ENCODE measurements at regions not wholly inside any gene's neighbourhood (a gene's known extent, or its start where the extent isn't known, plus 50 kb on each side); places are given as distances from the start of the nearest gene placed in this dataset.
"Not testable (repeated sequence)": the region's sequence is repeated elsewhere in the genome, so short reads cannot be mapped to it uniquely, and the experiment has no call there.

DNA sequence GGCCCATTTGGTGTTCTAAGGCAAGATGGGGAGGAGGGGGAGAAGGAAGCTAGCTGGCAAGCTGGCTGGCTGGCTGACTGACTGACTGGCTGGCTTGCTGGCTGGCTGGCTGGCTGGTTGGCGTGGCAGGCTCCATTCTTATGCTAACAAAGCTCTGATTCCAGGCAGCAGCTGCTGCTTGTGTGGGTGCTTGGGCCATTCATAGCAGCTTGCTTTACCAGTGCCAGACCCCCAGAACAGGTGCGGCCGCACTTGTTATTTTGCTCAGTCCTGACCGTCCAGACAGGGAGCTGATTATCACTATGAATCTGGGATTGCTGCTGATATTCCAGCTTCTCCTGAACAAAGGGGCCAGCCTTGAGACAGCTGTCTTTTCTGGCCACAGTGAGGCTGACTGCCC is 131.2 kb upstream of the PAK3 start:
- no peak for DNase-seq

DNA sequence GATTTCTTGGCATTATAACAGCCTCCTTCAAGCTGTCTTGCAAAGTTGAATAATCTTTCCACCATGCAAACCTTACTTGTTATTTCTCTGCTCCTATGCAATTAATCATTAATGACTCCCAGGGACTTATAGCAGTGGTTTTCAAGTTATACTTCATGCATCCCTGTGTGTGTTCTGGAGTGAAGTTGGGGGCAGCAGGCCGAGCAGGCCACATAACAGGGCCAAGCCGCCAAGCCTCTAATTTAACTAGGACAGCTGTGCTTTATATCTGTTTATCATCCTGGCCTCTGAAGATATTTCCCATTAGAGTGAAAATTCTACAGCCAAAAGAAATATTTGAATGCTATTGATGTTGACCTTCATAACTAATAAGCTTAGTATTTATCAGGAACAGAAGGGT is 133.5 kb upstream of the PAK3 start:
- no peak for DNase-seq

DNA sequence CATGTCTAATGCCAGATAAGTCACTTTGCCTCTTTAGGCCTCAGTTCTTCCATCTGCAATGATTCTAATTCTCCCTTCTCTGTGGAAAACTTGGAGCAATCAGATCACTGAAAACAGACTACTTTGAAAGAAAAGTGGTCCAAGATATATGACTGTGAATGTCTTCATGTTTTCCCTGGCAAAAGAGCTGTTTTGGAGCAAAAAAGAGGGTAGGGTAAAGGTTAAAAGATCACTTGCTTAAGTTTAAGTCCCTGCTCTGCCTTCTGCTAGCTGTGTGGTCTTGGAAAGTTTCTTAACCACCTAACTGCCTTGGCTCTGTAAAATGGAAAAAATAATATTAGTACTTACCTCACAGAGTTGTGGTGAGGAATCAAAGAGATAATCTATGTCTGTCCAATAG is 140.3 kb upstream of the PAK3 start:
- DNase-seq, result no peak

GRCh38 chrX:110954428-110955100 is 141.4 kb upstream of the PAK3 start:
- DNase-seq, result no peak

- no peak for DNase-seq
These were observed 144.3 kb upstream of the PAK3 start for GRCh38 chrX:110951472-110952269.

GRCh38 chrX:110944751-110945675 is 149.4 kb upstream of the CHRDL1 start:
- DNase-seq, result no peak

- DNase-seq, result no peak
These were observed 148.7 kb upstream of the CHRDL1 start for GRCh38 chrX:110944311-110944750.

DNA sequence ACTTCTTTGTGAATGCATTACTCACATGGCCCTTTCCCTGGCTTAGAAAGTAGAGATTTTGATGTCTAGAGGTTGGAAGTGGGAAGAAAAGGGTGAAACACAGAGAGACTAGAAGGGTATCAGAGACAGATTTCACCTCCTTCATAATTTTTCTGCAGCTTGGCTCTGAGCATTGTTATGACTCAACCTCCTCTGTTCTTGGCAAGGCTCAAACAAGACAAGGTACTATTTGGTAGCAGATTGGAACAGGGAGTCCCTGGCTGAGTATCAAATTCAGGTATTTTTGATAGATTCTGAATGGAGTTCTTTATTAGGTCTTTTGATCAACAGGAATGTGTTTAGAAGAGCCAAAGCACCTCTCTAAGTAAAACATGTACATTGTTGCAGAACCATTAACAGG is 146.3 kb upstream of the CHRDL1 start:
- DNase-seq, result no peak

- DNase-seq, result no peak
These were observed 143.5 kb upstream of the CHRDL1 start for GRCh38 chrX:110938977-110939732.

- no peak for DNase-seq
These were observed 129.3 kb upstream of the CHRDL1 start for GRCh38 chrX:110924871-110925270.

- no peak for DNase-seq
These were observed 125.4 kb upstream of the CHRDL1 start for GRCh38 chrX:110920991-110921390.

- no peak for DNase-seq
These were observed 120.0 kb upstream of the CHRDL1 start for GRCh38 chrX:110915570-110915969.

DNA sequence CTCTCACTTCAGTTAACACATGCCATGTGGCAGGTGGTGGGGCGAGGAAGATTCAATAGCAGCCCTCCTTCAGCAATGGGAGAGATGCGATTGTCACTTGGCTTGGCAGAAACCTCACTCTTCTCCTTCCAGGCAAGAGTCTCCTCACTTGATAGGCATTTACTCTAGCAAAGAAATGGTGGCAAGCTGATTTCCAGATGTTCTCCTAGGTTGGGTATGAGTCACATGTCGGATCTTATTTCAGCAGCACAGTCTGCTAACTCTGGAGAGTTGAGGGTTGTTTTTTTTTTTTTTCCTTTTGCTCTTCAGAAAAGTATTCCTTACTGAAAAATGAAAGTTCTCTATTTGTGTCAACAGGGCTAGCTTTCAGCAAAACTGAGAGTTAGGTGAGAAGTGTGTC is 119.5 kb upstream of the CHRDL1 start:
- DNase-seq, result no peak

DNA sequence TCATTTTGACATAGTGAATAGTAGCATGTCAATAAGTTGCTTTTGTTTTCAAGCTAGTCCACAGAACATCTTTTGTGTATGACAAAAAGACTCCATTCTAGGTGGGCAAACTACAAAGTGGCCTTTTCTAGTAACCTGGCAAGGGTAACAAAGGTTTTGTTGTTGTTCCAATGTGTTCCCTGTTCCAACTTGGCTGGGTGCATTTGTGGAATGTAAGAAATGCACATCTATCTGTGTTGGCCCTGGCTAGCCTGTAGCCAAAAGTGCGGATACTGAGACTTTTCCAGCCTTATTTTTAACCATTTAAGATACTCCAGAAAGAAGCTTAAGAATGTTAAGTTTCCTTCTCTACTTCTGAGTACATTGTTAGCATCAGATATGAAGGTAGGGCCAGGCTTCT is 118.7 kb upstream of the CHRDL1 start:
- DNase-seq, result no peak

DNA sequence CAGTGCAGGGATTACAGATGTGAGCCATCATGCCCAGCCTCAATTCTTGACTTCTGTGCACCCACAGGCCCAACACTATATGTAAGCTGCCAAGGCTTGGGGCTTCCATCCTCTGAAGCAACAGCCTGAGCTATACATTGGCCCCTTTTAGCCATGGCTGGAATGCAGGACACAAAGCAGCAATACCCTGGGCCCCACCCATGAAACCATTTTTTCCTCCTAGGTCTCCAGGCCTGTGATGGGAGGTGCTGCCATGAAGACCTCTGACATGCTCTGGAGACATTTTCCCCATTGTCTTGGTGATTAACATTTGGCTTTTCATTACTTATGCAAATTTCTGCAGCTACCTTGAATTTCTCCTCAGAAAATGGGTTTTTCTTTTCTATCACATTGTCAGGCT is 109.1 kb upstream of the CHRDL1 start:
- DNase-seq, result not testable (repeated sequence)

DNA sequence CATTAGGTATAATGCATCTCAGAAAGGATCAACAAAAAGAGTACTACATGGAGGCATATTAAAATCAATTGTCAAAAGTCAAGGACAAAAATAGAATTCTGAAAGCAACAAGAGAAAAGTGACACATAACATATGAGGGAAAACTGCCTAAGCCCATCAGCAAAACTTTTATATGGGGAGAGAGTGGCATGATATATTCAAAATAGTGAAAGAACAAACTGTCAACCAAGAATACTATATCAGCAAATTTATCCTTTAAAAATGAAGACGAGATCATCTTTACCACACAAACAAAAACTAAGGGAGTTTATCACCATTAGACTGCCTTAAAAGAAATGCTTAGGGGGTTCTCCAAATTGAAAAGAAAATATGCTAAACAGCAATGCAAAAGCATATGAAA is 86.4 kb upstream of the CHRDL1 start:
- no peak for DNase-seq

DNA sequence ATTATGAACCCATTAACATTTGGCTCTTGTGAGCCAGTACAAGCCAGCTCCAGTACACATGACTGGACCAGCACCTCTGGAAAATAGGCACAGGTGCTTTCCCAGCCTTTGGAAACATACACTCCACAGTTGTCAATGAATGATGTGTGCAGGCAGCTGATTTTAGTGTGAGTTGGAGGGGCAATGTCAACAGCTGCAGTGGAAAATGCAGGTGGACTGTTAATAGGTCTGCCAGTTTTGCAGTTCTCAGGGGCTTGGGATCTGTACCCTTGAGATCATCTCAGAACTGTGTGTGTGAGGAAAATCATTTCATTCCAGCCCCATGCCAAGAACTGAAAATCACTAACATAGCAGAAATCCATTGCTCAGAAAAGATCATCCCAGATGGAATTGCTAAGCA is 81.7 kb upstream of the CHRDL1 start:
- DNase-seq, result no peak

- DNase-seq, result no peak
These were observed 76.2 kb upstream of the CHRDL1 start for GRCh38 chrX:110871839-110872238.

- no peak for DNase-seq
These were observed 70.8 kb upstream of the CHRDL1 start for GRCh38 chrX:110866421-110866820.

DNA sequence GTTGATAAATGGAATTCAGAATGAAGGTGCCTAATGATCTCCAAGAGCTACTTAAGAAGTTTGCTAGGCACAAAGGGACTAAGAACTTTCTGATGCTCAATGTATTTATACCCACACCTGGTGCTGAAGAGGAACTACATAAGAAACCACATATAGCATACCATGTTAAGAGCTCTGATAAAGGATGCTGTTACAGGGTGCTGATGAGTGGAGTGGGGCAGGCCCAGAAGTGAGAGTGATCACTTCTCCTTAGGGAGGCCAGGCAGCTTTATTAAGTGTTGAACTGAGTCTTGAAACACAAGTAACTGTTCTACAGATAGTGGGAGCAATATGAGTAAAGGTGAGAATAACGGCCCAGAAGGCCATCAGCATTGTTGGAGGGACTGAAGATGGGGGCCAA is 68.3 kb upstream of the CHRDL1 start:
- no peak for DNase-seq

DNA sequence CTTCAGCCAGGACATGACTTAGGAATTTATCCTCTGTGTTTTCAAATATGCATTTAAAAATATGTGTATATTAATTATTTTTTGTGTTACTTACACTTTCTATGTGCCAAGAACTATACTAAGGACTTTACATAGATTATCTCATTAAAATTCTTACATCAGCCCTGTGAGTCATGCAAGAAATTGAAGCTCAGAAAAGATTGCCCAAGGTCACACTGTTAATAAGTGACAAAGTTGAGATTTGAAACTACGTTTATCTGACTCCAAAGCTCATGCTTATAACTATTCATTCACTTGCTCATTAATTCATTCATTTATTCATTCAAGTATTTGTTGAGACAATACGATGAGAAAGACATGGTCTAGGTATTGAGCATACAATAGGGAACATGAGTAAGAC is 62.9 kb upstream of the CHRDL1 start:
- no peak for DNase-seq

DNA sequence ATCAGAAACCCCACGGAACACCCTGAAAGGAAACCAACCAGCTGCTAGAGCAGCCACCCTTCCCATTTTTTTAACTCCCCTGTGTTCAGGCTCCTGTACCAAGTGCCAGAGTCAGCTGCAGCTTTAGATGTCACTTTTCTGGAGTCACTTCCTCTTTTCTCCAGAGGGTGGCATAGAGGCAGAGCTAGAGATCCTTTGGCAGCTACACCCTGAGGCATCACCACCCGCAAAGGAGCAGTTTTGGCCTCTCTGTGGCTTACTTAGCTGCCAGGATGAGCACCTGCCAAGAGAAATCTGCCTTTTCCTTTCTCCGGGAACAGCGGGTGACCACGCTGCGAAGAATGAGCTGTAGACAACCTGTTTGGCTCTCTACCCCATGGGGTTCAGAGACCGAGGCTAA is 58.0 kb upstream of the CHRDL1 start:
- no peak for DNase-seq

- no peak for DNase-seq
These were observed 56.6 kb upstream of the CHRDL1 start for GRCh38 chrX:110852180-110852579.
